Esophagus muscularis mucosa (tissue), 4 donors: ENCODE measurements at regions not wholly inside any gene's neighbourhood (a gene's known extent, or its start where the extent isn't known, plus 50 kb on each side); places are given as distances from the start of the nearest gene placed in this dataset.

Experiments
- DNase-seq: peaks from one replicate; pipeline ENCODE4 v3.0.0-alpha.2; 2017; ENCODE audit errors: extremely low spot score
- H3K27ac ChIP-seq, 4 donors: fragments of 200-600 bp; sonication (generic); replicated peaks in 1 of 4; 1 replicate in 3 of 4; 2 replicates in 1 of 4; pipeline ENCODE4 v1.5.1; 2016 to 2019; ENCODE audit warnings: mild to moderate bottlenecking in 1 of 4
- H3K27me3 ChIP-seq, 4 donors: fragments of 200-600 bp; sonication (generic); one replicate each; pipeline versions ENCODE4 v1.5.1 to v1.6.0; 2016 to 2019
- H3K36me3 ChIP-seq, 4 donors: fragments of 200-600 bp; sonication (generic); one replicate each; pipeline ENCODE4 v1.5.1; 2016 to 2019
- H3K4me1 ChIP-seq, 4 donors: fragments of 200-600 bp; sonication (generic); one replicate each; pipeline ENCODE4 v1.5.1; 2016 to 2019
- H3K4me3 ChIP-seq, 4 donors: fragments of 200-600 bp; sonication (generic); 1 replicate in 2 of 4; 2 replicates in 2 of 4; pipeline ENCODE4 v1.5.1; 2016 to 2019; ENCODE audit warnings: mild to moderate bottlenecking in 4 of 4, moderate library complexity in 1 of 4
- H3K9me3 ChIP-seq, 4 donors: fragments of 200-600 bp; sonication (generic); 1 replicate in 3 of 4; 2 replicates in 1 of 4; pipeline ENCODE4 v1.5.1; 2016 to 2019
- CTCF ChIP-seq, 3 experiments: fragments of 200-600 bp in 2 of 3; fragments of 450-650 bp in 1 of 3; sonication (generic) in 2 of 3; IDR thresholded peaks; one replicate each; pipeline ENCODE4 v1.5.1; 2017 to 2019; ENCODE audit warnings: antibody characterized with exemption in 3 of 3, mild to moderate bottlenecking in 2 of 3, moderate library complexity in 1 of 3
- EP300 ChIP-seq: sonication (generic); formaldehyde crosslinking; IDR thresholded peaks from one replicate; pipeline ENCODE4 v1.6.1; 2017; ENCODE audit warnings: antibody characterized with exemption
- POLR2A ChIP-seq: fragments of 450-650 bp; IDR thresholded peaks from one replicate; pipeline ENCODE4 v1.6.1; 2017; ENCODE audit warnings: antibody characterized with exemption, moderate library complexity, mild to moderate bottlenecking, low read depth
- POLR2AphosphoS5 ChIP-seq, 2 donors: sonication (generic); formaldehyde crosslinking; IDR thresholded peaks; one replicate each; pipeline ENCODE4 v1.6.1; 2017; ENCODE audit warnings: antibody characterized with exemption in 2 of 2
- WGBS: methylation state at CpG from one replicate; pipeline ENCODE4 v1.1.5; 2018; 5-methylcytosine and 5-hydroxymethylcytosine counted together
- intact Hi-C: fragments of 100-400 bp; cut with DNase I; formaldehyde crosslinking; loops from one replicate; pipeline ENCODE4 v1.15.1; 2023

- no peak overlapping the region for H3K4me3 ChIP-seq
- intact Hi-C loops = no loop called here
- no peaks in the 10 kb centered on the region for H3K36me3 ChIP-seq
- H3K9me3 ChIP-seq = no peaks in the 10 kb centered on the region
- H3K27me3 ChIP-seq = no peaks in the 10 kb centered on the region
- H3K27ac ChIP-seq = no peak overlapping the region
- 88% methylated on average over 1 of the region's 1 CpG for WGBS
- DNase-seq = no peak
- TF ChIP-seq EP300 = no peak
- TF ChIP-seq POLR2AphosphoS5 (IDR thresholded peaks at IDR 0.05) = no peak
- TF ChIP-seq POLR2A = no peak
- H3K4me1 ChIP-seq = no peaks in the 10 kb centered on the region
Observed at GRCh38 chr5:62083661-62084060, 222.3 kb upstream of the KIF2A start.

- H3K27me3 ChIP-seq = no peaks in the 10 kb centered on the region
- no peak overlapping the region for H3K4me3 ChIP-seq
- no peak overlapping the region for H3K27ac ChIP-seq
- 85% methylated on average over 8 of the region's 8 CpGs for WGBS
- DNase-seq = no peak
- H3K9me3 ChIP-seq = no peaks in the 10 kb centered on the region
- TF ChIP-seq POLR2AphosphoS5 (IDR thresholded peaks at IDR 0.05) = no peak
- TF ChIP-seq POLR2A = no peak
- TF ChIP-seq EP300 = no peak
- no peak for TF ChIP-seq CTCF (IDR thresholded peaks at IDR 0.05)
- H3K36me3 ChIP-seq = no peaks in the 10 kb centered on the region
- H3K4me1 ChIP-seq = no peaks in the 10 kb centered on the region
- intact Hi-C loops = no loop called here
Observed at GRCh38 chr5:62084391-62084790, 221.6 kb upstream of the KIF2A start.

- no peak for TF ChIP-seq POLR2A
- no peak for TF ChIP-seq CTCF (IDR thresholded peaks at IDR 0.05)
- no peak for TF ChIP-seq POLR2AphosphoS5 (IDR thresholded peaks at IDR 0.05)
- Histone ChIP-seq H3K9me3 (no peaks in the 10 kb centered on the region), H3K27ac (no peak overlapping the region), H3K4me3 (no peak overlapping the region), H3K36me3 (no peaks in the 10 kb centered on the region), H3K4me1 (peaks cover 0 to 13% (median 10%) of the 10 kb centered on the region in 4 donors), H3K27me3 (no peaks in the 10 kb centered on the region)
- no peak for DNase-seq
- intact Hi-C loops = no loop called here
Observed at GRCh38 chr5:62090953-62091352, 215.1 kb upstream of the KIF2A start.

- peak overlapping the region in 2 of 4 donors; percentile 13 to 15 for H3K4me3 ChIP-seq
- 34% methylated on average over 2 of the region's 2 CpGs for WGBS
- H3K9me3 ChIP-seq = no peaks in the 10 kb centered on the region
- H3K27me3 ChIP-seq = no peaks in the 10 kb centered on the region
- no peak for DNase-seq
- intact Hi-C loops = no loop called here
- H3K4me1 ChIP-seq = peaks cover 0 to 13% (median 10%) of the 10 kb centered on the region in 4 donors
- no peaks in the 10 kb centered on the region for H3K36me3 ChIP-seq
- H3K27ac ChIP-seq = no peak overlapping the region
- TF ChIP-seq CTCF (IDR thresholded peaks at IDR 0.05) (no peak), POLR2A (no peak), POLR2AphosphoS5 (IDR thresholded peaks at IDR 0.05) (no peak), EP300 (no peak)
Observed at GRCh38 chr5:62093411-62093810, 212.6 kb upstream of the KIF2A start.

GRCh38 chr5:62093976-62094375 is 212.0 kb upstream of the KIF2A start:
- no peaks in the 10 kb centered on the region for H3K27me3 ChIP-seq
- peaks cover 0 to 13% (median 10%) of the 10 kb centered on the region in 4 donors for H3K4me1 ChIP-seq
- DNase-seq = no peak
- peak overlapping the region in 2 of 4 donors; percentile 13 to 15 for H3K4me3 ChIP-seq
- no peaks in the 10 kb centered on the region for H3K36me3 ChIP-seq
- intact Hi-C loops = no loop called here
- H3K27ac ChIP-seq = no peak overlapping the region
- H3K9me3 ChIP-seq = no peaks in the 10 kb centered on the region
- TF ChIP-seq EP300 (no peak), POLR2AphosphoS5 (IDR thresholded peaks at IDR 0.05) (peak in 1 of 2 donors; percentile 16)
- WGBS = 0% methylated on average over 3 of the region's 3 CpGs

- TF ChIP-seq POLR2A = no peak
- DNase-seq = no peak
- H3K4me3 ChIP-seq = no peak overlapping the region
- WGBS = 93% methylated on average over 5 of the region's 5 CpGs
- H3K27ac ChIP-seq = no peak overlapping the region
- intact Hi-C loops = no loop called here
- no peaks in the 10 kb centered on the region for H3K9me3 ChIP-seq
- H3K36me3 ChIP-seq = no peaks in the 10 kb centered on the region
- H3K4me1 ChIP-seq = peaks cover 0 to 13% (median 10%) of the 10 kb centered on the region in 4 donors
- no peaks in the 10 kb centered on the region for H3K27me3 ChIP-seq
Observed at GRCh38 chr5:62097361-62097760, 208.6 kb upstream of the KIF2A start.
